ENCODE measurements at regions not wholly inside any gene's neighbourhood (a gene's known extent, or its start where the extent isn't known, plus 50 kb on each side); places are given as distances from the start of the nearest gene placed in this dataset.

DNA sequence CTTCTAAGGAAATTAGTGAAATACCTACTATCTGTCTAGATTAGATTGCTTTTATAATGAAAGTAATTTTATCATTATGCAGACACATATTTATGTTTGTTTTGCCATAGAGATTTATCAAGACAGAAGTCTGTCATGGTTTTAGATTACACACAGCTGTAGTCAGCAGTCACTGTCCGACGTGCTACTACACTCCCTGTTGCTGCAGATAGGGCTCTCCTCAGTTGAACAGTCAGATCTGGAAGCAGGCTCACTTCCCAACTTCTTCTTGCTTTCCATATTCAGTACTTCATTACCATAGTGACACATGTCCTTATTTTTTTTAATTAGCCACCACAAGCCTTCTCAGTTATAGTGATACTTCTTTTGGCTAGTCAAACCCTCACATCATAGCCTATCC is 329.9 kb upstream of the ITGA1 start:
- H3K4me1 Mint-ChIP-seq: no peaks in the 10 kb centered on the region
- no peak overlapping the region for H3K27ac Mint-ChIP-seq
- no peak overlapping the region for H3K4me3 Mint-ChIP-seq
- no peaks in the 10 kb centered on the region for H3K9me3 Mint-ChIP-seq
- TF ChIP-seq, protein P1, sequence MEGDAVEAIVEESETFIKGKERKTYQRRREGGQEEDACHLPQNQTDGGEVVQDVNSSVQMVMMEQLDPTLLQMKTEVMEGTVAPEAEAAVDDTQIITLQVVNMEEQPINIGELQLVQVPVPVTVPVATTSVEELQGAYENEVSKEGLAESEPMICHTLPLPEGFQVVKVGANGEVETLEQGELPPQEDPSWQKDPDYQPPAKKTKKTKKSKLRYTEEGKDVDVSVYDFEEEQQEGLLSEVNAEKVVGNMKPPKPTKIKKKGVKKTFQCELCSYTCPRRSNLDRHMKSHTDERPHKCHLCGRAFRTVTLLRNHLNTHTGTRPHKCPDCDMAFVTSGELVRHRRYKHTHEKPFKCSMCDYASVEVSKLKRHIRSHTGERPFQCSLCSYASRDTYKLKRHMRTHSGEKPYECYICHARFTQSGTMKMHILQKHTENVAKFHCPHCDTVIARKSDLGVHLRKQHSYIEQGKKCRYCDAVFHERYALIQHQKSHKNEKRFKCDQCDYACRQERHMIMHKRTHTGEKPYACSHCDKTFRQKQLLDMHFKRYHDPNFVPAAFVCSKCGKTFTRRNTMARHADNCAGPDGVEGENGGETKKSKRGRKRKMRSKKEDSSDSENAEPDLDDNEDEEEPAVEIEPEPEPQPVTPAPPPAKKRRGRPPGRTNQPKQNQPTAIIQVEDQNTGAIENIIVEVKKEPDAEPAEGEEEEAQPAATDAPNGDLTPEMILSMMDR (IDR thresholded peaks at IDR 0.05; ENCODE audit: unreplicated experiment in 3 of 3): no peak
- no peaks in the 10 kb centered on the region for H3K36me3 Mint-ChIP-seq (ENCODE audit: low read depth)
- no peaks in the 10 kb centered on the region for H3K27me3 Mint-ChIP-seq (ENCODE audit: low read depth)

DNA sequence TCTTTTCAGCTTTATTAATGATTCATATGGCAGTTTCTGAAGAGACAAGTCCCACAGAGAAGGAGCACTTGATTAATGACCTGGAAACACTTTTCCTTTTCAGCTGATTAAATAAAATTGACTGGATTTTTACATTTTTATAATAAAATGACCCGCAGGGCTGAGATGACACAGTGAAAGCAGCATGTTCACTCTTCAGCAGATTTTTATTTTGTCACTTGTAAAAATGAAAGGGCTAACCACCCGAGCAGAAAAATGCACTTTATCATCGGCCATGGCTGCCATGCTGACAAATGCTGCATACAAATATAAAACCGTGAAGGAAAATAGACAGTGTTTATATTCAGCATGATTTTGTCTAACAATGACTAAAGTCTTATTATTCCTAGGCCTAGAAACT is 321.6 kb upstream of the ITGA1 start:
- Mint-ChIP-seq H3K4me3 (no peak overlapping the region), H3K27ac (no peak overlapping the region), H3K9me3 (no peaks in the 10 kb centered on the region), H3K36me3 (ENCODE audit: low read depth) (no peaks in the 10 kb centered on the region), H3K4me1 (peaks cover 8% of the 10 kb centered on the region), H3K27me3 (ENCODE audit: low read depth) (no peaks in the 10 kb centered on the region)
- TF ChIP-seq, protein P1 (IDR thresholded peaks at IDR 0.05; ENCODE audit: unreplicated experiment in 3 of 3): no peak

DNA sequence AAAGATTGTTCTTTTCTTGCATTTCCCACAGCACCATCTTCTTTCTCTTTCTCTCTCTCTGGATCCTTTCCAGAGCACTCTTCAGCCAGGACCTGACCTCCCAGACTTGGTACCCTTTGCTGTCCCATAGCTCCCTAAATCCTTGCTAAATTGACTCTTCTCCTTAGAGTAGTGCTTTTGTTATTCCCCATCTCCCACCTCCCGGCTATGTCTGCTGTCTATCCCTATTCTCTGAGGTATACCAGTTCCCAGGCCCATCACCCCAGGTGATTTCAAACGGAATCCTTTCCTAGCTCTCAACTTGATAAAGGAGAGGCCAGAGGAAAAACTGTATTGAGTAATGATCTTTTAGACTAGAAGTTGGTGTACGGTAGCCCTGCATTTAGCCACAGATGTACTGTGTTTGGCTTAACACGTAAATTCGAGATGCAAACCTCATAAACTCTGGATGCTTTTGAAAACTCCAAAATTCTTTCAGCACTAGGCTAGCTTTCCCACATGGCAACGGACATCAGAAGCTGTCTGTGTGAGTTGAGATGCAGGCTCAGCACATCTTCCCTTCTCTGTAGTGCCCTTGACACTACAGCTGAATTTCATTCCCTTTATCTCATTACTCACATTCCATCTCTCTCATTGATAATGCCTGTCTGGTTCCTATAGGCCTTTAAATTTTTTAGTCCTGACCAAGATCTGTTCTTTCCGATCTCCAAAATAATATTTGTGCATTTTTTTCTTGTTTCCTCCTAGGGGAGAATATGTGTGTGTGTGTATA is 320.8 kb upstream of the ITGA1 start:
- TF ChIP-seq, protein P1 (IDR thresholded peaks at IDR 0.05; ENCODE audit: unreplicated experiment in 3 of 3): no peak
- no peaks in the 10 kb centered on the region for H3K36me3 Mint-ChIP-seq (ENCODE audit: low read depth)
- no peaks in the 10 kb centered on the region for H3K27me3 Mint-ChIP-seq (ENCODE audit: low read depth)
- H3K4me3 Mint-ChIP-seq: no peak overlapping the region
- peaks cover 10% of the 10 kb centered on the region for H3K4me1 Mint-ChIP-seq
- H3K27ac Mint-ChIP-seq: no peak overlapping the region
- H3K9me3 Mint-ChIP-seq: no peaks in the 10 kb centered on the region

- Mint-ChIP-seq H3K4me3 (no peak overlapping the region), H3K27ac (no peak overlapping the region)
- TF ChIP-seq, protein P1 (IDR thresholded peaks at IDR 0.05; ENCODE audit: unreplicated experiment in 3 of 3): no peak
Measured at GRCh38 chr5:52468976-52469375, 318.7 kb upstream of the ITGA1 start.

GRCh38 chr5:52469420-52469819 is 318.3 kb upstream of the ITGA1 start:
- Mint-ChIP-seq H3K9me3 (no peaks in the 10 kb centered on the region), H3K36me3 (ENCODE audit: low read depth) (no peaks in the 10 kb centered on the region), H3K27ac (no peak overlapping the region), H3K27me3 (ENCODE audit: low read depth) (no peaks in the 10 kb centered on the region), H3K4me3 (no peak overlapping the region), H3K4me1 (peaks cover 12% of the 10 kb centered on the region)
- TF ChIP-seq, protein P1 (IDR thresholded peaks at IDR 0.05; ENCODE audit: unreplicated experiment in 3 of 3): no peak

More at GRCh38 chr5:52468976-52469375, 318.7 kb upstream of the ITGA1 start:
- Mint-ChIP-seq H3K4me1 (peaks cover 12% of the 10 kb centered on the region), H3K36me3 (ENCODE audit: low read depth) (no peaks in the 10 kb centered on the region), H3K9me3 (no peaks in the 10 kb centered on the region), H3K27me3 (ENCODE audit: low read depth) (no peaks in the 10 kb centered on the region)

- TF ChIP-seq, protein P1 (IDR thresholded peaks at IDR 0.05; ENCODE audit: unreplicated experiment in 3 of 3): no peak
- Mint-ChIP-seq H3K27me3 (ENCODE audit: low read depth) (no peaks in the 10 kb centered on the region), H3K4me3 (no peak overlapping the region), H3K4me1 (peaks cover 12% of the 10 kb centered on the region), H3K9me3 (no peaks in the 10 kb centered on the region), H3K27ac (no peak overlapping the region), H3K36me3 (ENCODE audit: low read depth) (no peaks in the 10 kb centered on the region)
Measured at GRCh38 chr5:52469835-52470234, 317.9 kb upstream of the ITGA1 start.

All from nephron (organoid).